GM23338 (cell line): ENCODE measurements at regions not wholly inside any gene's neighbourhood (a gene's known extent, or its start where the extent isn't known, plus 50 kb on each side); places are given as distances from the start of the nearest gene placed in this dataset.

ENCODE experiments used
- ATAC-seq: fragments of 200-7000 bp; cut with Tn5 transposase; 3 replicates; pipeline ENCODE4 v1.9.1; 2020
- DNase-seq: peaks from one replicate; pipeline ENCODE4 v3.0.0-alpha.2; 2015; ENCODE audit warnings: low spot score
- H2AFZ ChIP-seq: fragments of 200-600 bp; sonication (generic); 2 replicates; pipeline ENCODE4 v1.8.0; 2016; ENCODE audit warnings: antibody characterized with exemption, mild to moderate bottlenecking, moderate library complexity
- H3F3A ChIP-seq: fragments of 200-600 bp; sonication (generic); replicated peaks from 2 replicates; pipeline ENCODE4 v1.8.0; 2017; ENCODE audit warnings: antibody characterized with exemption, mixed run types, low read depth
- H3K27ac ChIP-seq: fragments of 200-600 bp; sonication (generic); 2 replicates; pipeline ENCODE4 v1.6.1; 2016; ENCODE audit warnings: low read depth
- H3K27me3 ChIP-seq: fragments of 200-600 bp; sonication (generic); 2 replicates; pipeline ENCODE4 v1.8.0; 2016; ENCODE audit warnings: mild to moderate bottlenecking, mixed run types, moderate library complexity; ENCODE audit not compliant: insufficient read depth
- H3K36me3 ChIP-seq: fragments of 200-600 bp; sonication (generic); 2 replicates; pipeline ENCODE4 v1.8.0; 2016; ENCODE audit warnings: mild to moderate bottlenecking; ENCODE audit not compliant: insufficient read depth
- H3K4me1 ChIP-seq: fragments of 200-600 bp; sonication (generic); 2 replicates; pipeline ENCODE4 v1.8.0; 2016; ENCODE audit warnings: mild to moderate bottlenecking, moderate library complexity; ENCODE audit not compliant: insufficient read depth
- H3K4me2 ChIP-seq: fragments of 200-600 bp; sonication (generic); 2 replicates; pipeline ENCODE4 v1.7.1; 2017; ENCODE audit warnings: mixed run types
- H3K4me3 ChIP-seq: fragments of 200-600 bp; sonication (generic); 2 replicates; pipeline ENCODE4 v1.6.1; 2016; ENCODE audit warnings: mixed run types
- H3K79me2 ChIP-seq: fragments of 200-600 bp; sonication (generic); replicated peaks from 2 replicates; pipeline ENCODE4 v1.8.0; 2017; ENCODE audit warnings: mild to moderate bottlenecking; ENCODE audit not compliant: insufficient read depth
- H3K9me2 ChIP-seq: fragments of 200-600 bp; sonication (generic); 2 replicates; pipeline ENCODE4 v1.8.0; 2017; ENCODE audit not compliant: insufficient read depth
- H4K20me1 ChIP-seq: fragments of 200-600 bp; sonication (generic); replicated peaks from 2 replicates; pipeline ENCODE4 v1.8.0; 2017; ENCODE audit warnings: mild to moderate bottlenecking; ENCODE audit not compliant: insufficient read depth
- H3K27ac Mint-ChIP-seq: 2 replicates; pipeline ENCODE4 v1.8.0; 2020; ENCODE audit warnings: inconsistent platforms, mild to moderate bottlenecking, moderate library complexity, mixed read lengths
- H3K27me3 Mint-ChIP-seq: 3 replicates; pipeline ENCODE4 v1.8.0; 2022; ENCODE audit warnings: low read depth, mild to moderate bottlenecking, moderate library complexity, mixed read lengths, inconsistent platforms; ENCODE audit not compliant: insufficient read depth, poor library complexity
- H3K36me3 Mint-ChIP-seq: 3 replicates; pipeline ENCODE4 v1.8.0; 2021; ENCODE audit warnings: low read depth, mild to moderate bottlenecking, inconsistent platforms, moderate library complexity, mixed read lengths
- H3K4me1 Mint-ChIP-seq: 3 replicates; pipeline ENCODE4 v1.8.0; 2020; ENCODE audit warnings: mild to moderate bottlenecking, inconsistent platforms, mixed read lengths
- H3K4me3 Mint-ChIP-seq: 3 replicates; pipeline ENCODE4 v1.8.0; 2021; ENCODE audit warnings: moderate library complexity, mild to moderate bottlenecking, inconsistent platforms, mixed read lengths
- H3K9me3 Mint-ChIP-seq: 3 replicates; pipeline ENCODE4 v1.8.0; 2020; ENCODE audit warnings: moderate library complexity, mild to moderate bottlenecking, inconsistent platforms, mixed read lengths
- CTCF ChIP-seq, 2 experiments: fragments of 200-600 bp in 1 of 2; sonication (generic) in 1 of 2; conservative IDR thresholded peaks; 2 replicates each; pipeline versions ENCODE4 v1.5.1 to v1.6.1; 2016 to 2017; ENCODE audit warnings: antibody characterized with exemption in 2 of 2, low read depth in 2 of 2, mild to moderate bottlenecking in 2 of 2, moderate library complexity in 1 of 2
- EZH2phosphoT487 ChIP-seq: fragments of 200-600 bp; sonication (generic); IDR thresholded peaks from one replicate; pipeline ENCODE4 v1.8.1; 2018; ENCODE audit warnings: antibody characterized with exemption; ENCODE audit not compliant: unreplicated experiment
- POLR2AphosphoS5 ChIP-seq: IDR thresholded peaks from 2 replicates; pipeline ENCODE4 v1.6.1; 2016; ENCODE audit warnings: antibody characterized with exemption, low read depth
- REST ChIP-seq: IDR thresholded peaks from one replicate; pipeline ENCODE4 v1.6.1; 2018; ENCODE audit warnings: antibody characterized with exemption; ENCODE audit not compliant: unreplicated experiment
- ZNF331 ChIP-seq: fragments of 250-450 bp; sonication (Bioruptor Pico); IDR thresholded peaks from 2 replicates; pipeline ENCODE4 v1.5.0; 2020; ENCODE audit warnings: low read depth, mild to moderate bottlenecking, moderate library complexity
- ZNF462 ChIP-seq: fragments of 250-450 bp; sonication (Bioruptor Pico); IDR thresholded peaks from 2 replicates; pipeline ENCODE4 v1.5.0; 2020; ENCODE audit warnings: mild to moderate bottlenecking, moderate library complexity

- Mint-ChIP-seq H3K4me3 (no peak overlapping the region), H3K9me3 (peaks cover 4% of the 10 kb centered on the region; the same call in 1 of the 3 replicates), H3K27me3 (no peaks in the 10 kb centered on the region), H3K36me3 (no peaks in the 10 kb centered on the region; the same call in 2 of the 3 replicates), H3K27ac (no peak overlapping the region), H3K4me1 (no peaks in the 10 kb centered on the region)
- Histone ChIP-seq H4K20me1 (no peaks in the 10 kb centered on the region), H3K4me1 (no peaks in the 10 kb centered on the region), H3K4me3 (no peak overlapping the region), H3K27ac (no peak overlapping the region), H3K9me2 (no peaks in the 10 kb centered on the region), H3K27me3 (no peaks in the 10 kb centered on the region), H2AFZ (no peak overlapping the region), H3K36me3 (no peaks in the 10 kb centered on the region), H3F3A (no peaks in the 10 kb centered on the region), H3K4me2 (no peak overlapping the region), H3K79me2 (no peaks in the 10 kb centered on the region)
- DNase-seq (no peak), ATAC-seq (no peak)
- TF ChIP-seq POLR2AphosphoS5 (no peak), REST (no peak)
Observed at GRCh38 chrX:138504273-138504672, 207.2 kb downstream of the FGF13 start.

GRCh38 chrX:138492371-138492770 is 219.1 kb downstream of the FGF13 start:
- no peaks in the 10 kb centered on the region for H3K79me2 ChIP-seq
- H3K4me3 Mint-ChIP-seq = no peak overlapping the region
- H3K9me3 Mint-ChIP-seq = no peaks in the 10 kb centered on the region
- no peaks in the 10 kb centered on the region for H3K27me3 Mint-ChIP-seq
- H3K4me3 ChIP-seq = no peak overlapping the region
- no peaks in the 10 kb centered on the region for H4K20me1 ChIP-seq
- H3K36me3 ChIP-seq = no peaks in the 10 kb centered on the region
- H3K27ac ChIP-seq = no peak overlapping the region
- DNase-seq (no peak), ATAC-seq (no peak)
- no peaks in the 10 kb centered on the region for H3K4me1 Mint-ChIP-seq
- no peaks in the 10 kb centered on the region for H3K27me3 ChIP-seq
- H3K4me2 ChIP-seq = no peak overlapping the region
- no peaks in the 10 kb centered on the region for H3K9me2 ChIP-seq
- no peaks in the 10 kb centered on the region for H3K4me1 ChIP-seq
- no peaks in the 10 kb centered on the region for H3F3A ChIP-seq
- H3K36me3 Mint-ChIP-seq = no peaks in the 10 kb centered on the region
- no peak overlapping the region for H3K27ac Mint-ChIP-seq
- no peak overlapping the region for H2AFZ ChIP-seq
- TF ChIP-seq CTCF (conservative IDR thresholded peaks at IDR 0.05; ENCODE audit: low read depth in 2 of 2) (no peak), EZH2phosphoT487 (no peak), REST (no peak), ZNF331 (CRISPR knock-in tag) (no peak), ZNF462 (CRISPR knock-in tag) (no peak)
